H4 (cell line): ENCODE measurements at regions not wholly inside any gene's neighbourhood (a gene's known extent, or its start where the extent isn't known, plus 50 kb on each side); places are given as distances from the start of the nearest gene placed in this dataset.
"Not testable (repeated sequence)": the region's sequence is repeated elsewhere in the genome, so short reads cannot be mapped to it uniquely, and the experiment has no call there.

ENCODE experiments used
- DNase-seq: peaks from one replicate; pipeline ENCODE4 v3.0.0-alpha.2; 2015; ENCODE audit warnings: low spot score

DNA sequence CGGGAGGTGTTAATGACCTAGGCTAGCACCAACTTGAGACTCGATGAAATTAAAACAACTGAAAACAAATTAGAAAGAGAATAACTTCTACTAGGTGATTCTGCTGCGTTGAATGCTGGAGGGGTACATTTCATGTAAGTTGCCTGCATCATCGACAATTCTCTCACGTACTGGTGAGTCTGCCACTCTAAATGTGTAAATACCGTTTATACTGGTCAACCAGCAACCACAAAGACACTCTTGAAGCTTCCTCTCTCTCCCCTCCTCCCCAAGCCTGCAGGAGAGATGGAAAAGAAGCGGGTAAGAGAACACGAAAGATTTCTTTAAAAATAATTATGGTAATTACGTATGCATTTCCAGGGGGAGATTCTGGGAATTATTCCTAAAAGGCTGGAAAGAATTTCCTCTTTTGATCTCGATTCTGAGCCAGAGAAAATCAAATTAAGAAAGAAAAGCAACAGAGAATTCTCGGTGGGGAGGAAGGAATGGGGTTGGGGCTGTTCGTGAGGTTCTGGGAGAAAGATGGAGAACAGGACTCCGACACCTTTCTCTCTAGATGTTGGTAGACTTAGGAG is 68.6 kb upstream of the MRTFB start:
- no peak for DNase-seq

DNA sequence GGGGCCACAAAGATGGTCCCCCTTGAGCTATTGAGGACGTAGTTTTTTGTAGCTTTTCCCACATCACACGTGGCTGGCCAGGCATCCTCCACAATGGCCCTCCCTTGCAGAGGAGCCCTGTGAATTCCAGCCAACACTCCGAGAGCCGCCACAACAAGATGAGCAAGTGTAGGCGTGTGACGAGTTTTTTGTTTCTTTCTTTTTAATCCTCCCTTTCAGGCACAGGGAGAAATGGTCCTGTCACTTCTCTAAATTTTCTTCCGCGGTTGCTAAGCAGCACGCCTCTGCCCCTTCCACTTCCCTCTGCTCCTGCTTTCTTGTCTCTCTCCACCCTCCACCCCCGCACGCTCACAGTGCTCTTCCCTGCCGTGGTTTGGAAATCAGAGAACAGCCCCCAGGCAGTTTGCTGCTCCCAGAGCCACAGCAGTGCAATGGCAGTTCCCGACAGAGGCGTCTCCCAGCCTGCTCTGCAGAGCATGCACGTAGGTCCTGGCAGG is 68.0 kb upstream of the MRTFB start:
- peak; percentile 65 for DNase-seq

GRCh38 chr16:14004031-14004728 is 66.9 kb upstream of the MRTFB start:
- DNase-seq: no peak

GRCh38 chr16:14004729-14005315 is 66.3 kb upstream of the MRTFB start:
- no peak for DNase-seq

- no peak for DNase-seq
Measured at GRCh38 chr16:14005335-14005734, 65.8 kb upstream of the MRTFB start.

- DNase-seq: peak; percentile 50
Measured at GRCh38 chr16:14007450-14007849, 63.7 kb upstream of the MRTFB start.

DNA sequence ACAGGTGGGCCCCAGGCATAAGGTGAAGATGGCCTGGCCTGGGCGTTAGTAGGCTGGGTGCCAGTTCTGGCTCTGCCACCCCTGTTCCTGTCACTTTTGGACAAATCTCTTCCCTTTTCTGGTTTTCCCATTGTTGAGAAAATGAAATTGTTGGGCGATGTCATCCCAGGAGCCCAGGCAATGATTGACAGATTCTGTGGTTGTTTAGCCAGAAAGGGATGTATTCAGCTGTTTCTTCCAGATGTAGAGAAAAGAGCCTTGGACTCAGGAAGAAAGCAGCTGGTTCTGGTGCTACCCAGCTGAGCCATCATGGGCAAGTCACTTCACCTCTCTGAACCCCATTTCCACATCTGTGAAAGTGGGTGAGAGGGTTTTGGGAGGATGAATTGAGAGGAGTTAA is 60.1 kb upstream of the MRTFB start:
- DNase-seq: no peak

- DNase-seq: no peak
Measured at GRCh38 chr16:14011846-14012245, 59.3 kb upstream of the MRTFB start.

DNA sequence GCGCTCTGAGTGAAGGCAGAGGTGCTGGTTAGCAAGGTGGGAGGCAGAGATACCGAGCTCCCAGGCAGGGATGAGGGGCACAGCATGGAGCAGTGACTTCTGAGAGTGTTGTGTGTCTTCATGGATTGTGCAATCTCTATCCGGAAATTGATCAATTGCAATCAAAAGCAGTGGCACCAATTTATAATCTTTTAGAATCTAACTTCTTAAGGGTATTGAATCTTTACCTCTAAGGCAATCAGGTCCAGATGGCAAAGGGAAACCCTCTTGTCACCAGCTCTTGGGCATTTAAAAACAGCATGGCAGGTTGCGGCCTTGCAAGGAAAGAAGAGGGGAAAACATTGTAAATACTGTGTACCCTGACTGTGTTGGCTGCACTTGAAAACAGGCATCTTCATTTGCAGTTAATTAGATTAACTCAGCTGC is 58.0 kb upstream of the MRTFB start:
- no peak for DNase-seq

GRCh38 chr16:14013571-14014283 is 57.4 kb upstream of the MRTFB start:
- peak; percentile 67 for DNase-seq

- no peak for DNase-seq
Measured at GRCh38 chr16:14014284-14014625, 56.9 kb upstream of the MRTFB start.

DNA sequence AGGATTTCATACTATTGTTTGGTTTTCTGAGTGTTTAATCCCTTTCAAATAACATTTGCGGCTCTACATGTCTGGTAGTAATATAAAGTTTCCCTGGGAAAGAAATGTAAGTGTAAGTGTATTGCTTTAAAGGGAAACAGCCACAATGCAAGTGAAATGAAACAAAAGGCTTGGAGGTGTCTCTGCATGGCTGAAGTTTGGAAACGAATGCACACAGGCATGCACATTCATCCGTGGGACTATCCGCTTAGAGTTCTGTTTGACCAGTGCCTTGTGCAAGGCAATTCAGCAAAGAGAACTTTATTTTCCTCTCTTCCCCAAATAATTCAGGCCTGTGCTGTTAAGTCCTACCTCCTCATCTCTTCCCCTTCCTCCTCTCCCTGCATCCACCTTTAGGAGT is 56.1 kb upstream of the MRTFB start:
- DNase-seq: no peak

GRCh38 chr16:14015461-14015860 is 55.7 kb upstream of the MRTFB start:
- no peak for DNase-seq

- DNase-seq: peak; percentile 74
Measured at GRCh38 chr16:14015948-14016347, 55.2 kb upstream of the MRTFB start.

DNA sequence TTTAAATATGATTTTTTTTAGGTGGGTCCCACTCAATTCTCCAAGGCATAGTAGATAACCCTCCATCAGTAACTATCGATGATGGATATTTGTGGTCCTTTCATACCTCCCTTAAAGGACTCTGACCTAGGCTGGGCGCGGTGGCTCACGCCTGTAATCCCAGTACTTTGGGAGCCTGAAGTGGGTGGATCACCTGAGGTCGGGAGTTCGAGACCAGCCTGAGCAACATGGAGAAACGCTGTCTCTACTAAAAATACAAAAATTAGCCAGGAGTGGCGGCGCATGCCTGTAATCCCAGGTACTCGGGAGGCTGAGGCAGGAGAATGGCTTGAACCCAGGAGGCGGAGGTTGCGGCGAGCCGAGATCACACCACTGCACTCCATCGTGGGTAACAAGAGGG is 54.8 kb upstream of the MRTFB start:
- not testable (repeated sequence) for DNase-seq

- DNase-seq: no peak
Measured at GRCh38 chr16:14017886-14018285, 53.2 kb upstream of the MRTFB start.

DNA sequence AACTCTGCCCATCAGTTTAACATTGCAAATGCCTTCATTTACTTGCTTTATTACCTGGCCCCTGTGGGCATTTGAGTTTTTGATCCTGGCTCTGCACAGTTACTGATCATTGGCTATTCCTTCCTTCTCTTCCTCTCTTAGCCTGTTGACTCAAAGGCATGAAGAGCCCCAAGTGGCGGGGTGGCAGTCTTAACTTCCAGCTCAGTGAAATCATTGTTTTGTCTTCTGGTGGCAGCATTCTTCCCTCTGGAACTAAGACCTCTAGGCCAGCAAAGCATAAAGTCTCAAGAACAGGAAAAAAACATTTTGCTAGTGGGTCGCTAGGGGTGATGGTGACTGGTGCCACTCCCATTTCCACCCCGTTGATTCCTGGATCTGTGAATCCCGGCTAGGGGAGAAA is 52.3 kb upstream of the MRTFB start:
- DNase-seq: no peak

- no peak for DNase-seq
Measured at GRCh38 chr16:14020141-14020540, 51.0 kb upstream of the MRTFB start.
